MM.1S (cell line): ENCODE measurements at regions not wholly inside any gene's neighbourhood (a gene's known extent, or its start where the extent isn't known, plus 50 kb on each side); places are given as distances from the start of the nearest gene placed in this dataset.

Experiments used
- DNase-seq: peaks from one replicate; pipeline ENCODE4 v3.0.0-alpha.2; 2015
- H2AFZ ChIP-seq: fragments of 300-600 bp; sonication (generic); 2 replicates; pipeline ENCODE4 v1.6.0; 2016; ENCODE audit warnings: antibody characterized with exemption, low read length
- H3F3A ChIP-seq: fragments of 300-600 bp; sonication (generic); 2 replicates; pipeline ENCODE4 v1.6.1; 2016; ENCODE audit warnings: mild to moderate bottlenecking, antibody characterized with exemption, low read length, moderate library complexity, mixed read lengths; ENCODE audit not compliant: insufficient read depth
- H3K27ac ChIP-seq: fragments of 300-600 bp; sonication (generic); 2 replicates; pipeline ENCODE4 v1.5.1; 2016; ENCODE audit warnings: mild to moderate bottlenecking, low read length
- H3K27me3 ChIP-seq: fragments of 300-600 bp; sonication (generic); replicated peaks from 2 replicates; pipeline ENCODE4 v1.6.0; 2016; ENCODE audit warnings: low read length; ENCODE audit not compliant: insufficient read depth
- H3K36me3 ChIP-seq: fragments of 300-600 bp; sonication (generic); replicated peaks from 2 replicates; pipeline ENCODE4 v1.6.1; 2016; ENCODE audit warnings: mild to moderate bottlenecking, low read length, mixed read lengths; ENCODE audit not compliant: insufficient read depth
- H3K4me1 ChIP-seq: fragments of 300-600 bp; sonication (generic); 2 replicates; pipeline ENCODE4 v1.6.1; 2016; ENCODE audit warnings: low read length, mixed read lengths
- H3K4me2 ChIP-seq: fragments of 300-600 bp; sonication (generic); 2 replicates; pipeline ENCODE4 v1.6.0; 2016; ENCODE audit warnings: low read depth, low read length
- H3K4me3 ChIP-seq: fragments of 300-600 bp; sonication (generic); 2 replicates; pipeline ENCODE4 v1.5.1; 2016; ENCODE audit warnings: low read length, mixed read lengths
- H3K79me2 ChIP-seq: fragments of 300-600 bp; sonication (generic); 2 replicates; pipeline ENCODE4 v1.6.1; 2016; ENCODE audit warnings: mixed run types, low read length, mixed read lengths
- H3K9ac ChIP-seq: fragments of 300-600 bp; sonication (generic); 2 replicates; pipeline ENCODE4 v1.6.1; 2016; ENCODE audit warnings: low read length, mixed read lengths
- H3K9me2 ChIP-seq: fragments of 300-600 bp; sonication (generic); replicated peaks from 2 replicates; pipeline ENCODE4 v1.6.1; 2016; ENCODE audit warnings: mild to moderate bottlenecking, low read length, mixed read lengths; ENCODE audit not compliant: insufficient read depth
- H3K9me3 ChIP-seq: fragments of 300-600 bp; sonication (generic); replicated peaks from 2 replicates; pipeline ENCODE4 v1.6.1; 2016; ENCODE audit warnings: mild to moderate bottlenecking, low read length, mixed read lengths; ENCODE audit not compliant: insufficient read depth
- H4K20me1 ChIP-seq: fragments of 300-600 bp; sonication (generic); 2 replicates; pipeline ENCODE4 v1.6.1; 2016; ENCODE audit warnings: mild to moderate bottlenecking, low read length, moderate library complexity, mixed read lengths; ENCODE audit not compliant: insufficient read depth
- EZH2 ChIP-seq: fragments of 300-600 bp; sonication (generic); optimal IDR thresholded peaks from 2 replicates; pipeline ENCODE3; 2017; ENCODE audit warnings: low read depth, mild to moderate bottlenecking, antibody characterized with exemption, low read length, mixed read lengths
- EZH2phosphoT487 ChIP-seq: fragments of 300-600 bp; sonication (generic); IDR thresholded peaks from 2 replicates; pipeline ENCODE4 v1.6.1; 2018; ENCODE audit warnings: antibody characterized with exemption, low read length
- TF ChIP-seq, protein P1 (sequence below): fragments of 300-600 bp; sonication (generic); IDR thresholded peaks from 2 replicates; pipeline ENCODE4 v1.5.1; 2016; ENCODE audit warnings: antibody characterized with exemption, low read length, mixed read lengths

DNA sequence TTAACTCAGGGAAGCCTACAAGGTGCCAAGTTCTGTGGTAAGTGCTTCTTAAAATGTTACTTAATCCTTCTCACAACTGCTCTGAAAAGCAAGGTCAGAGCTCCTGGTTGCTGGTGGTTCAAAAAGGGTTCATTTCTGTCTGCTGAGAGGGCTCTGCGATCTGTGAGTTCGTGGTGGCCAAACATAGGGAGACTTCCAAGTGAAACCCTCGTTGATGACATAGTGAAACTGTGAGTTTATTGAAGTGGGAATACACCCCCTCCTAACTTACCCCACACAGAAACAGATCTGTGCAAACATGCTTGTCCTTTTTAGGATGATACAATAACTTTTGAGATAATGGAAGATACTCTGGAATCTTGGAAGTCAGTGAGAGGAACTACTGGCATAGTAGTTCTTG is 164.8 kb upstream of the PGRMC2 start:
- H3K27me3 ChIP-seq, result no peaks in the 10 kb centered on the region

DNA sequence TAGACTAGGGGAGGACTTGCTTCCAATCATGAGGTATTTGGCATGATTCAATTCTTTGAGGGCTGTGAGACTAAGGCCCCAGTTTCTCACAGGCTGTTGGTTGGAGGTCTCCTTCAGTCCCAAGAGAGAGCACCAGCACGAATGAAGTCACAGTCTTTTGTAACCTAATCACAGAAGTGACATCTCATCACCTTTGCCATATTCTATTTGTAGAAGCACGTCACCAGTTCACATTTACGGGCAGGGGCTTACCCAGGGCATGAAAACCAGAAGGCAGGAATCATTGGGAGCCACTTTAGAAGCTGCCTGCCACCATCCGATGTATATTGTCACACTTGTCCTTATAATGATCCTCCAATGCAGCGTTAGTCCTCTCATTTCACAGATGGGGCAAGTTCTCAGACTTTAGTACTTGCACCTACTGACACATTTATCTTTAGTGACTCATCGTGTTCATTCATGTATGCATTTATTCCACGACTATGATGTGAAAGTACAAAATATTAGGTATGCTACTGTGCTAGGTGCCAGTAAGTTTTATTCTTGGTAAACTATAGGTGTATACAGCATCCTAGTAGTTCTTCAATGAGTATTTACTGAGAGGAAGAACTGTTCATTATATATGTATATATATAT is 163.8 kb upstream of the PGRMC2 start:
- Histone ChIP-seq H3K9me2 (no peaks in the 10 kb centered on the region), H2AFZ (no peak overlapping the region), H4K20me1 (no peaks in the 10 kb centered on the region), H3K27me3 (no peaks in the 10 kb centered on the region), H3K79me2 (no peaks in the 10 kb centered on the region), H3K9me3 (no peaks in the 10 kb centered on the region), H3K36me3 (no peaks in the 10 kb centered on the region), H3K4me3 (no peak overlapping the region), H3K4me2 (no peak overlapping the region), H3K4me1 (no peaks in the 10 kb centered on the region), H3K27ac (no peak overlapping the region), H3F3A (no peaks in the 10 kb centered on the region), H3K9ac (no peak overlapping the region)
- DNase-seq, result no peak
- TF ChIP-seq EZH2, result no peak
- no peak for TF ChIP-seq EZH2phosphoT487
- TF ChIP-seq, protein P1, sequence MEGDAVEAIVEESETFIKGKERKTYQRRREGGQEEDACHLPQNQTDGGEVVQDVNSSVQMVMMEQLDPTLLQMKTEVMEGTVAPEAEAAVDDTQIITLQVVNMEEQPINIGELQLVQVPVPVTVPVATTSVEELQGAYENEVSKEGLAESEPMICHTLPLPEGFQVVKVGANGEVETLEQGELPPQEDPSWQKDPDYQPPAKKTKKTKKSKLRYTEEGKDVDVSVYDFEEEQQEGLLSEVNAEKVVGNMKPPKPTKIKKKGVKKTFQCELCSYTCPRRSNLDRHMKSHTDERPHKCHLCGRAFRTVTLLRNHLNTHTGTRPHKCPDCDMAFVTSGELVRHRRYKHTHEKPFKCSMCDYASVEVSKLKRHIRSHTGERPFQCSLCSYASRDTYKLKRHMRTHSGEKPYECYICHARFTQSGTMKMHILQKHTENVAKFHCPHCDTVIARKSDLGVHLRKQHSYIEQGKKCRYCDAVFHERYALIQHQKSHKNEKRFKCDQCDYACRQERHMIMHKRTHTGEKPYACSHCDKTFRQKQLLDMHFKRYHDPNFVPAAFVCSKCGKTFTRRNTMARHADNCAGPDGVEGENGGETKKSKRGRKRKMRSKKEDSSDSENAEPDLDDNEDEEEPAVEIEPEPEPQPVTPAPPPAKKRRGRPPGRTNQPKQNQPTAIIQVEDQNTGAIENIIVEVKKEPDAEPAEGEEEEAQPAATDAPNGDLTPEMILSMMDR, result no peak

More for the DNA sequence above, 164.8 kb upstream of the PGRMC2 start:
- no peak overlapping the region for H3K4me3 ChIP-seq
- no peaks in the 10 kb centered on the region for H4K20me1 ChIP-seq
- no peak overlapping the region for H3K4me2 ChIP-seq
- no peaks in the 10 kb centered on the region for H3K9me3 ChIP-seq
- H3F3A ChIP-seq, result no peaks in the 10 kb centered on the region
- H3K9ac ChIP-seq, result no peak overlapping the region
- no peak overlapping the region for H3K27ac ChIP-seq
- H3K36me3 ChIP-seq, result no peaks in the 10 kb centered on the region
- H3K79me2 ChIP-seq, result no peaks in the 10 kb centered on the region
- TF ChIP-seq EZH2phosphoT487 (no peak), EZH2 (no peak)
- TF ChIP-seq, protein P1, result no peak
- no peaks in the 10 kb centered on the region for H3K4me1 ChIP-seq
- H2AFZ ChIP-seq, result no peak overlapping the region
- no peak for DNase-seq
- H3K9me2 ChIP-seq, result no peaks in the 10 kb centered on the region

DNA sequence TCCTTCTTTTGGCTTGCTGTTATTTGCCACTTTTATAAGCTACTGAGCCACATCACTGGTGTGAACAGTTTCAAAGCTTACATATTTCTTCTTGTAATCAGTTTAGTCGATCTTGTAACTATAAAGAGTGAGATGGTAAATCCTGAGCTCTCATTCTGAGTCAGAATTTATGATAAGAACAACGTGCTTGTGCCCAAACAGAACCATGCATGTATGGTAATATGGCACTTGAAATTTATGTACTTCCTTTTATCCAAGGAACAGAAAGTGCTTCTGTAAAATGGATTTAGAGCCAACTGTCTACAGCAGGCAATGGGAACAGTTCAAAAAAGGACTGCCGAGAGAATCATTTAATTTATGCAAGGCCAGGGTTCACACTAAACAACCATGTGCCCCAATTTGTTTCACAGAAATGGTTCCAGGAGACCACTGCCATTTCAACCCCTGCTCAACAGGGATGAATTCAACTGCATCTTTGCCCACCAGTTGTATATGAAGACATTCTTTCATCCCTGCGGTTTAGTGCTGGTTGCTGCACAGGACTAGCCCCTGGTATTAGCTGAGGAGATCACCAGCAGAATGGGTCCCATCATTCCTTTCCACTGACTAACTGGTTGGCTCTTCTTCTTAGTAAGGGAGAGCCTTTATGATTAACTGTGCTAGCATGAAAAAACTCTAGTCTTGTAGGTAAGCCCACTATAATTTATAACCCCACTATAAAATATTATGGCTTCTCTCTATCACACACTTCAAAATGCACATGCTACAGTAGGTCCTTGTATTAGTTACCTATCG is 162.9 kb upstream of the PGRMC2 start:
- H3K9ac ChIP-seq, result no peak overlapping the region
- no peaks in the 10 kb centered on the region for H3K79me2 ChIP-seq
- H3K9me3 ChIP-seq, result no peaks in the 10 kb centered on the region
- no peak overlapping the region for H3K4me3 ChIP-seq
- no peak for DNase-seq
- no peaks in the 10 kb centered on the region for H3K36me3 ChIP-seq
- no peak overlapping the region for H3K4me2 ChIP-seq
- H3K4me1 ChIP-seq, result no peaks in the 10 kb centered on the region
- H3K27me3 ChIP-seq, result no peaks in the 10 kb centered on the region
- H2AFZ ChIP-seq, result no peak overlapping the region
- no peak for TF ChIP-seq EZH2phosphoT487
- TF ChIP-seq EZH2, result no peak
- TF ChIP-seq, protein P1, result no peak
- H3K27ac ChIP-seq, result no peak overlapping the region
- no peaks in the 10 kb centered on the region for H3F3A ChIP-seq
- H4K20me1 ChIP-seq, result no peaks in the 10 kb centered on the region
- H3K9me2 ChIP-seq, result no peaks in the 10 kb centered on the region
